DMS153 treated with DMSO at 0.1 percent for 48 hours (cell line): ENCODE measurements at regions not wholly inside any gene's neighbourhood (a gene's known extent, or its start where the extent isn't known, plus 50 kb on each side); places are given as distances from the start of the nearest gene placed in this dataset.

Experiments used
- DNase-seq: peaks from one replicate; lab custom pipeline; 2025; ENCODE audit not compliant: unreplicated experiment; lab: John Stamatoyannopoulos, UW

DNA sequence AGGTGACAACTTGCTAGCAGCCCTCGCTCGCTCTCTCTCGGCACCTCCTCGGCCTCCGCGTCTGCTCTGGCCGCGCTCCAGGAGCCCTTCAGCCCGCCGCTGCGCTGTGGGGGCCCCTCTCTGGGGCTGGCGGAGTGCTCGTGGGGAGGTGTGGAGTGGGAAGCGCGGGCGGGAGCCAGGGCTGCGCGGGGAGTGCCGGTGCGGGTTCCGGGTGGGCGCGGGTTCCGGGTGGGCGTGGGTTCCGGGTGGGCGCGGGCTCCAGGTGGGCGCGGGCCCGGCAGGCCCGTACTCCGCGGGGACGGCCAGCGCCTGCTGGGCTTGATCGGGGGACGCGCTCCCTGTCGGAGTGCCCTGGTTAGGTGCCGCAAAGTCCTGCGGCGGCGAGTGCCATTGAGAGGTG, 384.3 kb downstream of the GPM6A start:
- DNase-seq = no peak

DNA sequence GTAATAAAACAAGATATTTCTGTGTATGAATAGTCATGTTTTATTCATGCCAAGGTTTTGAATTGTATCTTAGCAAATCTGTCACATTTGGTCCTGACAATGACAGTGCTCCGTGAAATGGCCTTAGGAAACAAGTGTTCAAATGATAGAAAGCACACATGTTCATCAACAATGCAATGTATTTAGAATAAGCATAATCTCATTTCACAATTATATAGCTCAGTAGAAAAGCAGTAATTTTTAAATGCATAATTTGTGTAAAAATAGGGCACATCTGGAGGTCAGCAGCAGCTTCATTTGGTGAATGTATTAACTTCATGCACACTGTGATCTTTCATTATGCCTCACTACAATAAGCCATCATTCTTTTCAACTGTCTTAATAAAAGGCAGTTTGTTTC, 380.4 kb downstream of the GPM6A start:
- DNase-seq = no peak

DNA sequence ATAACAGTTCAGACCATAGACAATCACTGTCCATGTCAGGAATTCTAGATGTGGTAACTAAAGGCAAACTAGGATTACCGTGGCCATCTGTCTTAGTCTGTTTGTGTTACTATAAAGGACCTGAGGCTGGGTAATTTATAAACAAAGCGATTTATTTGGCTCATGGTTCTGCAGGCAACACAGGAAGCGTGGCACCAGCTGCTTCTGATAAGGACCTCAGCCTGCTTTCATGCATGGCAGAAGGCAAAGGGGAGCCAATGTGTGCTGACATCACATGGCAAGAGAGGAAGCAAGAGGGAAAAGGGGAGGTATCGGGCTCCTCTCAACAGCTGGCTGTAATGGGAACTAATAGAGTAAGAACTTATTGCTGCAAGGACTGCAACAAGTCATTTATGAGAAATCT, 376.7 kb downstream of the GPM6A start:
- DNase-seq = peak; percentile 91

DNA sequence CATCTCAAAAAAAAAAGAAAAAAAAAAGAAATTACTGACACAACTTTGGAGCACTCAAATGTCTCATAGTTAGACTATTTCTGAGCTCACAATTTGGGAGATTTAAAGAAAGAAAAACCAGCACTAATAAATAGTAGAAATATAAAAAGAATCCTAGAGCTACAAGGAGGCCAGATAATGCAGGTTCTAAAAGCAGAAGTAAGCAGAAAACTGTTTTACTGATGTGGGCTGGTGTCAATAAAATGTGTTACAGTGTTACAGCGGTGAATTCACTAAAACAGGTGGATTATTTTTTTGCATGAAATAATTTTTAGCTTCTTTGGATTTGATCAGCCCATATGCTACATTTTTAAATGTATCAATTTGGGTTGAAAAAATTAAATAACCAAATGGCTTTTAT, 375.9 kb downstream of the GPM6A start:
- no peak for DNase-seq

DNA sequence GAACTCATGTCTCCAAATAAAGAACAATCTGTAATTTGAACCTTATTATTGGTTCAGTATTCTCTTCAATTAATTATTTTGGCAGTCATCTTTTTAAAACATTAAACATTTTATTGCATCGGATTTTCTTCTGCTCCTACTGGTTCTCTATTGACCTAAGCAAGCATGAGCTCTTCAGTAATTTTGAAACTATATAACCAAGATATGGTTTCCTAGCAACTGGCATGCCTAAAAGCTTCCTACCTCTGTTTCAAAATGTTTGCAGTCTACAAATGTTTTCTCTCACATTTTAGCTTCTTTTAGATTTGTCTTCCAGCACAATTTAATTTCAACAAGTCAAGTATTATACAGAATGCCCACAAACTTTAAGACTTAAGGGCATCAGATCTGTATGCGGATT, 371.3 kb downstream of the GPM6A start:
- no peak for DNase-seq

DNA sequence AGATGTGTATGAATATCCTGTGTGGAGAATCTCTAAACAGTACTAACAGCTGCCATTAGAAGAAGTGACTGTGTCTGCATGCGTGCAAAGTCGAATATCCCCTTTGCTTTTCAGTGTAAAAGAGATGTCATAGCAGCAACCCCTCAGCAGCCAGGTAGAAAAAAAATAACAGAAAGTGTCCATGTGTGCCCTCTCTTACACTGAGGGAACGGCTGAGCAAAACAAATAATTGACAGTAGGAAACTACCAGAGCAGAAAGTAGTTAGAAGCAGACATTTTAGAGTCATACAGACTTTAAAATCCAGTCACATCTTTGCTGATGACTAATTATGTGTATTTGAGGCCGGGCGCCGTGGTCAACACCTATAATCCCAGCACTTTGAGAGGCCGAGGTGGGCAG, 370.8 kb downstream of the GPM6A start:
- DNase-seq = no peak

DNA sequence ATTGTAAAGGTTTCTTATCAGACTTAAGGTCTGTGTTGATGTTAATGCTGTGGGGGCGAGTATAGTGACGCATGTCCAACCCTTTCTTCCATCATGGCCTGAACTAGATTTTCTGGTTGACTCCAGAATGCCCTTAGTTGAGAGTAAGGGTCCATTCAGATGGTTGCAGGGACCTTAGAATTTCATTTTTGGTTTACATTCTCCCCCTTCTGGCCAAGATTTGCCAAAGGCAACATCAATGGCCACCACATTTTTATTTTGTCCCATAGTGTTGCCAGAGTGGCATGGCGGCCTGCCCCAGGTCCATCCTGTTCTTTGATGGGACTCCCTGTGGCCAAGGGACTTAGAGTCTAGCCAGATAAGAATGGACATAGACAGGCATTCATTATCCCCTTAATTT, 368.5 kb downstream of the GPM6A start:
- no peak for DNase-seq

DNA sequence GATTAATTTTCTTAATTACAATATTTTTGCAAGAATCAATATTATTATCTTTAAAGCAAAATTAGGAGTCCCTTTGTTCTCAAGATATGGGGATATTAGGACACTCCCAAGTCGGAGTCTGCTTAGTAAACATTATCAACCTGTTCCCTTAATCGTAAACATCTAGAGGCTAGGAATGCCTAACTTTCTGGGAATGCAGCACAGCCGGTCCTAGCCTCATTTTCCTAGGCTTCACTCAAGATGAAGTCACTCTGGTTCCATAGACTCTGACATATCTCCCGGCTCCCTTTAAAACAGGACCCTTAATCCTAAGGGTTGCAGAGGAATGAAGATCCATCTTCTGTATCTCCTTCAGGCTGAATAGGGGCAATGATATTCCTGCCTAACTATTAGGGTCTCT, 367.6 kb downstream of the GPM6A start:
- DNase-seq = no peak

DNA sequence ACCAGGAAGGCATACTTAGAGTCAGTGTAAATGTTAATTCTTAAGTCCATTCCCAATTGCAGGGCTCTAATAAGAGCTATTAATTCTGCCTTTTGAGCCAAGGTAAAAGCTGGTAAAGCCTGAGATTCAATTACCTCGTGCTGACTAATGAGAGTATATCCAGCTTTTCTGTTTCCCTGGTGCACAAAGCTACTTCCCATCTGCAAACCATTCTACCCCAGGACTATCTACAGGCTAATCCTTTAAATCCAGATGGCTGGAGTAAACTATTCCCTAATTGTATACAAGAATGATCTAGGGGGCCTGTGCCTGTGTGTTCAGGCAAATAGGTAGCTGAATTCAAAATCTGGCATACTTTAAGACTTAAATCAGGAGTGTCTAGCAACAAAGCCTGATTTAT, 365.0 kb downstream of the GPM6A start:
- DNase-seq = no peak

DNA sequence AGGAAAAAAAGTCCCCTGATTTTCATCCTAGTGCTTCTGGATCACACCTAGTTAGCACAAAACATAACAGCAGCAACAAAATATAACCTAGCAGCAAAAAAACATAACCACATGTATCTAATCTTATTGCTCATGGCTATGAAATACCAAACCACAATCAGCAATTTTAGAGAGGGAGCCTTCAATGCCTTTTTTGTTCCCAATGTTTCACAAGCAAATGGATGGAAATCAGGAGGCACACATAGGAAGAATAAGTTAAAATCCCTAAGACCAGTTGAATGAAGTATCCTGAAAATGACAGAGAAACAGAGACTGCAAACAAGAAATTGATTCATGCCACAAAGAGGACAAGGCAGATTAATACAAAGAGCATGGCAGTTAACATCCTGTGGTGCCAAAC, 361.6 kb downstream of the GPM6A start:
- DNase-seq = no peak

DNA sequence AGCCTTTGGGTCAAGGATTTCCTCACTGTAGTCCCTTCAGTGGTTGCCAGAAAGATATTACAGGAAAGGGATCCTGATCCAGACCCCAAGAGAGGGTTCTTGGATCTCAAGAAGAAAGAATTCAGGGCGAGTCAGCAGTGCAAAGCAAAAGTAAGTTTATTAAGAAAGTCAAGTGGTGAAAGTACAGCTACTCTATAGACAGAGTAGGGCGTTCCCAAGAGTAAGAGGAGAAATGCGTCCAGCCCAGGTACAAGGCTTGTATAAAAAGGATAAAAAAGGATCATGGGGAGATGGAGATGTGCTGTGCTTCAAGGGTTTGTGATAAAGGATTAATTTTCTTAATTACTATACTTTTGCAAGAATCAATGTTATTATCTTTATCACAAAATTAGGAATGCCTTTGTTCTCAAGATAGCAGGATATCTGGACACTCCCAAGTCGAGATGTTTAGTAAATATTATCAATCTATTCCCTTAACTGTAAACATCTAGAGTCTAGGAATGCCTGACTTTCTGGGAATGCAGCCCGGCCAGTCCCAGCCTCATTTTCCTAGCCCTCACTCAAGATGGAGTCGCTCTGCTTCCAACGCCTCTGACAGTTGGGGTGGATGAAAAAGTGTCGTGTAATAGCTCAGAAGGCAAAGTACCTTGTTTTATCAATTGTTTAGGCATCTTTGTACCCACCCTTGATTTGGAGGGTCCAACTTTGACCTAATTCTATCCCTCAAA, 360.7 kb downstream of the GPM6A start:
- no peak for DNase-seq

DNA sequence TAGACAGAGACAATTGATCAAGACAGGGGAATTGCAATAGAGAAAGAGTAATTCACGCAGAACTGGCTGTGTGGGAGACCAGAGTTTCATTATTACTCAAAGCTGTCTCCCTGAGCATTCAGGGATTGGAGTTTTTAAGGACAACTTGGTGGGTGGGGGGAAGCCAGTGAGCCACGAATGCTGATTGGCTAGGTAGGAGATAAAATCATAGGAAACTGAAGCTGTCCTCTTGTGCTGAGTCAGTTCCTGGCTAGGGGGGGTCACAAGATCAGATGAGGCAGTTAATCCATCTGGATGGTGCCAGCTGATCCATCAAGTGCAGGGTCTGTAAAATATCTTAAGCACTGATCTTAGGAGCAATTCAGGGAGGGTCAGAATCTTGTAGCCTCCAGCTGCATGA, 358.6 kb downstream of the GPM6A start:
- DNase-seq = no peak

DNA sequence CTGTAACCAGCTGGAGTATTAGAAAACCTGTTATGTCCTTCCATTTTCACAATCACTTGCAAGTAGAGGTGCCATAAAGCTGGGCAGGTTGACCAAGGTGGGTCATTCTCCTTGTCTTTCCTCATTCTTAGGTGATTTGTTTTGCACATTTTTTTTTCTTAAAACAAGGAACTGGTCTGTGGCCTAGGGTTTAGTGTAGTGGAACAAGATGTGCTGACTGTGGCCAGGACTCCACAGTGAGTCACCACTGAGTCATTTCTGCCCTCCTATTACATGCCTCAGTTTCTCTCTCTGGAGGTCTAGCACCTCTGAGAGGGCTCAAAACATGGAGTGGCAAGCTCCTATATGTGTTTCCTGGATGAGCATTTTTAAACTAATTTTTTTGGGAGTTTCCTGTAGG, 355.9 kb downstream of the GPM6A start:
- no peak for DNase-seq

DNA sequence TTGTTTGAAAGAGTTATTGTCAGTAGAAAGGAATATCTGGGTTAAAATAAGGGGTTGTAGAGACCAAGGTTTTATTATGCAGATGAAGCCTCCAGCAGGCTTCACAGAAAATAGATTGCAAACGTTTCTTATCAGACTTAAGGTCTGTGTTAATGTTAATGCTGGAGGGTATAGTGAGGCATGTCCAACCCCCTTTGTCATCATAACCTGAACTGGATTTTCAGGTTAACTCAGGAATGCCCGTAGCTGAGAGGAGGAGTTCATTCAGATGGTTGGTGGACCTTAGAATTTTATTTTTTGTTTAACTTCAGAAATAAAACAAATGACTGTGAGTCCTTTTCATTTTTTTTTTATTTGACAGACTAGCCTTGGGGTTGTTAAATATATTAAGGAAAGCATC, 354.1 kb downstream of the GPM6A start:
- DNase-seq = no peak

DNA sequence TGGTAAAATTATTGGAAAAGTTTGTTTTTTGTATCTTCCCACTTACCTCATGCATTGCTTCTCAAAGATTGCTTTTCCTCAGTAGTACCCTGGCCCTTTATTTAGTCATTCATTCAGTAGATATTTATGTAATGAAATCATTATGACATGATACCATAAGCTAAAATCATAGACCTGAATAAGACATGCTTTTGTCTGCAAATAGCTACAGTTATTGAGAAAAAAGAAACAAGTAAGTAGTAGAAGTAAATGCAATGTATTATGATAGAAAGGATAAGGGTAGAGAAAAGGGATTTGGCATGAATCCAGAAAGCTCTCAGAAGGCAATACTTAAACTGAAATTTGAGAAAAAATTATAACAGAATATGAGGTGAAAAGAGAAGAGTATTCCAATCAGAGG, 352.5 kb downstream of the GPM6A start:
- DNase-seq = no peak

DNA sequence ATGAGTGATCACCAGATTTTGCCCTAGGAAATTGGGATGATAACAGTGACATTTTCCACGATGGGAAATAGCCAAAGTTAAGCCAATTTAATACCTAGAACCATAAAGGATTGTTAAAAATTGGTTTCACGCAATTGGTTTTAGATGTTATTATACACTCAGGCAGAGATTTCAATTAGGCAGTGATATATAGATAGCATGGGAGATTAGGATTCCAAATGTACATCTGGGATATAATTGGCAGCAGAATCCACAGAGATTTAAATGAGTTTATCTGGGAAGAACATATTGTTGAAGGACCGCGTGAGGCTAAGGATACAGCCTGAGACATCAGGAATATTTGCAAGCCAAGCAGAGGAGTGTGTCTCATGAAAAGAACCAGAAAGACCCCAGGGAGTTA, 351.6 kb downstream of the GPM6A start:
- DNase-seq = no peak

DNA sequence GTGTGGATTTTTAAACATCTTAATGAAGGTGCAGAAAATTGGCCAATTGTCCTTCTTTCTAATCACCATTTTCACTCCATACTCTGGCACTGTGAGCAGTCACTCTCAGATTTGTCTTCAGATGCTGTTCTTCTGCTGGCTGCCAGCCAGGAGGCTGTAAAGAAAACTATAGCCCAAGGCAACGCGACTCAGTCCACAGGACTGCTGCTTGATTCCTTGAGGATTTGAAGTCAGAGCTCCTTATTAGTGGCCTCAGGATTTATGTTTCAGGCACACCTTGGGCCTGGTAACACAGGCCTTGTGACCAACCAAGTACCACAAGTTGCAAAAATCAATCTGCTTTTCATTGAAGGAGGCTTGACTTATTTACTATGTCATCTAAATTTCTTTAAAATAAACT, 342.6 kb downstream of the GPM6A start:
- no peak for DNase-seq

DNA sequence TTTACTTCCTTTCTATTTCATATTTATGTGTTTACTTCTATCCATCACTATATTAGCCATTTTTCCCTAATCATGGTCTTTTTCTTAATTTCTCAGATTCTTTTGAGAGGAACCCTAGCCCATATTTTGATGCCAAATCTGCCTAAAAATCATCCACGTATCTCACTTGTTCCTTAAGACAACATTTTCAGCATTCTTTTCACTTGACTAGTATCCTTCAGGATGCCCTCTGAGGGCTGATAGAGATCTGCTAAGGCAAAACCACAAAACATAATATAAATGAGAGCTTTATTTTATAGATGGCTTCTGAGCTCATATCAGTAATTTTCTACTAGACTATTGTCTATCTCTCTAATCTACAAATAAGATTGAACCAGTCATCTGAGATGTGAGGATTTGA, 341.9 kb downstream of the GPM6A start:
- DNase-seq = no peak

DNA sequence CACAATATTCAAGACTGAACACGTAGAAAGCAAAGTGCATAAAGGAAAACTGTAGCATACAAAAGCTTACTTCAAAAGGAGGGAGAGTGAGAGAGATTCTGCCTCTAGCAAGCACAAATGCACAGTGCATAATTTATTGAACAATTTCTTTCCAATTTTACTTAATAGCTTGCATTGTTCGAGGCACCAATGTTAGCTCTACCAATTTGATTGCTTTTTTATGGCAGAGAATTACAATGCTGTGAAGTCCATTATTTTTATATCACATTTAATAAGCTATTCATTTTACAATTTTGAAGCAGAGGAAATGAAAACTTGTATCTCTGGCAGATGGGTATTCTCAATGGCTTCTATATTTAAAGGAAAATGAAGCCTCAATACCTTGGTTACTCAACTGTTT, 331.7 kb downstream of the GPM6A start:
- DNase-seq = no peak

DNA sequence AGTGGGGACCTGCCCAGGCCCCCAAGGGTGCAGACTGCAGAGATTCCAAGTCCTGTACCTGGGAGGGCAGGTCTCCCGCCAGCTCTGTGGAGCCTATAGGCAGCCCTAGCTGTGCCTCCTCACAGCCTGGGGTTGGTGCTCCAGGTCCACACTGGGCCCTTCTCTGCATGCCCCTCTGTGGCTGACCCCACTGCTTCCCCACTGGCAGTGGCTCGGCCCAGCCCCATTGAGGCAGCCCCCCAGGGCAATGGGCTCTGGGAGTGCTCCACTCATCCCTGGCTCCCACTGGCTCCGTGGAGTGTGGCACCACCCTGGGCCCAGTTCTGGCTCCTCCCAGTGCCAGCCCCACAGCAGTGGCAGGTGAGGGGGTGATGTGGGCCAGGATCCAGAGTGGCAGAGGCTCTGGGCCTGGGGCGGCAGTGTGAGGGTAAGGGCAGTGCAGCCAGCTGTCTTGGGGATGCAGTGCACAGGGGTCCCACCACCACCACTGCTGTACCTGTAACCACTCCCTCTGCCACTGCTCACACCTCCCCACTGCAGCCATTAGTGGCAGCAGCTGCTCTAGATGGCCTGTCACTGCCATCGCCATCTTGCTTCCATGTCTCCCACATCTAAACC, 312.2 kb downstream of the GPM6A start:
- no peak for DNase-seq

DNA sequence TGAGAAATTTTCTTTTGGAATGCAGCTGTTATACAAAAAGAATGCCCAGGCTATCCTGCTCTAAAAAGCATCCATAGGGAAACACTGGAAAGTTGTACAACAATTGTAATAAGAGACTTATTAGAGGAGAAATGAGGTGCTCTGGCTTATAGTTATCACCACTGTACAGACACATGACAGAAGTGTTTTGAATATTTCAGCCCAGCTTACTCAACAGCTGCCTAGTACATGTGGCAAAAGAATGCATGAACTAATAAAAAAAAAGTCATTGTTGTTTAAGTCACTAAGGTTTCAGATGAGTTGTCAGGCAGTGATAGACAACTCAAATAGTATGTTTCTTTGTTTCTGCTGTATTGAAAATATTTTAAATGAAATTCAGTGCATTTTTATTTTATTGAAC, 307.7 kb downstream of the GPM6A start:
- DNase-seq = no peak

DNA sequence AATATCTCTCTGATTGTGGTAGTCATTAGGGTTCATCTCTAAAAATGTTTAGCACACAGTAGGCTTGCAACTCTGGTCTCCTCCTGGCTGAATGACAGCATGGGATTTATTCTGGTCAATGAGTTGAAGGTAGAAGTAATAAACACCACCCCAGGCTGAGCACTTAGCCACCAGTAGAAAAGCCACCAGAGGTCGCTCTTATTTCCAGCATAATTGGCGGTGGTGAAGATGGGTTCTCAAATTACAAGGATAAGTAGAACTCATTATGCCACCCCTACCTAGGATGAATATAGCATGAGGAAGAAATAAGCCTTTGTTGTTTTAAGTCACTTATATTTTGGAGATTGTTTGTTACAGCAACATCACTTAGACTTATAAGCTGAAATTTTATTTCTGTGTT, 302.7 kb downstream of the GPM6A start:
- no peak for DNase-seq

DNA sequence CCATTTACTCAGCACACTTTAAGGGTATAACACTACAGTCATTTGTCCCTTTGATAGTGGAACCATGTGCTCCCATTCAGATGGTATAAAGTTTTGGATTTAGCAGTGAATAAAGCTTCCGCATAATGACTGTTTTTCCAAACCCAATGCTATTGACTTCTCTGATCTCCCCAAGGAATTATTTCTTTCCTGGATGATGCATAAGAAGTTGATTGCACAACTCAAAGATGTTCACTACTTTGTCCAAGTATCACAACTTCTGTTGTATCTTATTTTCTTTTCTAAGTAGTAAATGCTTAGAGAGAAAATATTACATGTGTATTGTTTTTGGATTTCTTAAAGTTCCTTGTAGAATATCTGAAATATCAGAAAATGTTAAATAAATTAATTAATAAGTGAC, 300.2 kb downstream of the GPM6A start:
- DNase-seq = no peak
